OCI-LY1 (cell line): ENCODE measurements at regions not wholly inside any gene's neighbourhood (a gene's known extent, or its start where the extent isn't known, plus 50 kb on each side); places are given as distances from the start of the nearest gene placed in this dataset.
A peak's percentile ranks its signal among the peaks of the same experiment; 100 is the strongest.

ENCODE experiments used
- H2AFZ ChIP-seq: fragments of 200-600 bp; sonication (generic), shearing (Covaris generic); 2 replicates; pipeline ENCODE4 v1.6.0; 2014; ENCODE audit warnings: antibody characterized with exemption, mild to moderate bottlenecking, low read length
- H3F3A ChIP-seq: fragments of 200-600 bp; sonication (generic), shearing (Covaris generic); 2 replicates; pipeline ENCODE4 v1.6.0; 2014; ENCODE audit warnings: mild to moderate bottlenecking, antibody characterized with exemption, low read length, moderate library complexity; ENCODE audit not compliant: insufficient read depth
- H3K27ac ChIP-seq: fragments of 200-600 bp; sonication (generic); 2 replicates; pipeline ENCODE4 v1.5.1; 2014; ENCODE audit warnings: low read length, mixed run types, mild to moderate bottlenecking, low read depth; ENCODE audit not compliant: poor library complexity, severe bottlenecking
- H3K27me3 ChIP-seq: fragments of 200-600 bp; sonication (generic); 2 replicates; pipeline ENCODE4 v1.6.0; 2014; ENCODE audit warnings: antibody characterized with exemption, mild to moderate bottlenecking, low read length, moderate library complexity; ENCODE audit not compliant: insufficient read depth
- H3K36me3 ChIP-seq: fragments of 200-600 bp; sonication (generic); 2 replicates; pipeline ENCODE4 v1.6.1; 2014; ENCODE audit warnings: mild to moderate bottlenecking, antibody characterized with exemption, low read length, moderate library complexity, mixed read lengths; ENCODE audit not compliant: insufficient read depth
- H3K4me1 ChIP-seq: fragments of 200-600 bp; sonication (generic); 2 replicates; pipeline ENCODE4 v1.5.1; 2014; ENCODE audit warnings: mild to moderate bottlenecking, low read length, moderate library complexity; ENCODE audit not compliant: insufficient read depth, severe bottlenecking
- H3K4me2 ChIP-seq: fragments of 200-600 bp; sonication (generic), shearing (Covaris generic); 2 replicates; pipeline ENCODE4 v1.6.1; 2014; ENCODE audit warnings: low read length
- H3K4me3 ChIP-seq: fragments of 200-600 bp; sonication (generic); 2 replicates; pipeline ENCODE4 v1.5.1; 2014; ENCODE audit warnings: low read length, low read depth, mild to moderate bottlenecking, mixed read lengths; ENCODE audit not compliant: poor library complexity, severe bottlenecking
- H3K79me2 ChIP-seq: fragments of 200-600 bp; shearing (Covaris generic); 2 replicates; pipeline ENCODE4 v1.6.1; 2016; ENCODE audit warnings: mixed run types, low read length, mixed read lengths; ENCODE audit not compliant: insufficient read depth
- H3K9ac ChIP-seq: fragments of 200-600 bp; sonication (generic), shearing (Covaris generic); 2 replicates; pipeline ENCODE4 v1.6.1; 2014; ENCODE audit warnings: mild to moderate bottlenecking, low read length, mixed read lengths
- H3K9me2 ChIP-seq: fragments of 200-600 bp; sonication (generic), shearing (Covaris generic); 2 replicates; pipeline ENCODE4 v1.6.1; 2014; ENCODE audit warnings: low read depth, mild to moderate bottlenecking, low read length, mixed read lengths
- H3K9me3 ChIP-seq: fragments of 200-600 bp; shearing (Covaris generic); 2 replicates; pipeline ENCODE4 v1.6.1; 2014; ENCODE audit warnings: low read length, mixed read lengths
- H4K20me1 ChIP-seq: fragments of 200-600 bp; sonication (generic), shearing (Covaris generic); 2 replicates; pipeline ENCODE4 v1.6.0; 2016; ENCODE audit warnings: mild to moderate bottlenecking, low read length; ENCODE audit not compliant: insufficient read depth
- CTCF ChIP-seq: fragments of 200-600 bp; sonication (generic), shearing (Covaris generic); IDR thresholded peaks from 2 replicates; pipeline ENCODE4 v1.5.1; 2017; ENCODE audit warnings: mild to moderate bottlenecking, antibody characterized with exemption, low read length, moderate library complexity, mixed read lengths
- EZH2 ChIP-seq: fragments of 200-600 bp; sonication (generic), shearing (Covaris generic); IDR thresholded peaks from 2 replicates; pipeline ENCODE4 v1.8.0; 2017; ENCODE audit warnings: borderline replicate concordance, mixed run types, mild to moderate bottlenecking, antibody characterized with exemption, low read length, moderate library complexity, mixed read lengths

GRCh38 chr19:30696514-30696913 is 324.3 kb downstream of the ZNF536 start:
- no peak overlapping the region for H3K27ac ChIP-seq

DNA sequence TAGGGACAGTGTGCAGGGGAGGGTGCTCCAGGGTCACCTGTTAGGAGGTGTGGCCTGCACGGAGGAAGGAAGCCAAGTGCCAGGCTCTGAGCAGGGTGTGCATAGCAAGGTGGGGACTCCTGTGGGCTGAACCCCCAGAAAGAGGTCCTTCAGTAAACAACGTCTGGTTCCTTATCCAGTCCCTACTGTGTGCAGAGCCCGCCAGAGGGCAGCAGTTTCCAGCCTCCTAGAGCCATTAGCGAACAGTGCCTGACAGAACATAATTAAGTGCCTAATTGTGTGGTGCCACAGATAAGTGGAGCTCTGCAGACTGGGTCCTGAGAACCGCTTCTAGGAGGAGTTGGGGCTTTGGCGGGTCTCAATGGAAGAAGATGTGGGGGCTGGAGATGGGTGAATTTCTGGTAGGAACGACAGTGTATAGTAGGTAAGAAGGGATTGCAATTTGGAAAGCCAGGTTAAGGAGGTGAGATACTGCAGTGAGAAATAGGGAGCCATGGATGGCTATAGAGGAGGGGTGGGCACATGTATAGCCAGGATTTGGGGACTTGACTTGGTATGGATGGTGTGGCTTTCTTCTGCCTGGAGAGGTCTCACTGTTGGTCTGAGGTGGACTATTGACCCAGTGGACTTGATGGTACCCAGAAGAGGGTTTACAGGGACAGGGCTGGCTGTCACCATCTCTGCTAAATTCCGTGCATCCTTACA is 323.1 kb downstream of the ZNF536 start:
- H3K4me2 ChIP-seq: no peak overlapping the region
- no peaks in the 10 kb centered on the region for H3F3A ChIP-seq
- no peak overlapping the region for H3K27ac ChIP-seq
- no peaks in the 10 kb centered on the region for H3K79me2 ChIP-seq
- TF ChIP-seq EZH2 (no peak), CTCF (peak; percentile 32)
- no peaks in the 10 kb centered on the region for H4K20me1 ChIP-seq
- H3K27me3 ChIP-seq: no peaks in the 10 kb centered on the region
- no peak overlapping the region for H3K9ac ChIP-seq
- H3K9me3 ChIP-seq: no peaks in the 10 kb centered on the region
- H3K36me3 ChIP-seq: no peaks in the 10 kb centered on the region
- H3K9me2 ChIP-seq: no peaks in the 10 kb centered on the region
- no peak overlapping the region for H2AFZ ChIP-seq
- H3K4me3 ChIP-seq: no peak overlapping the region
- no peaks in the 10 kb centered on the region for H3K4me1 ChIP-seq

More at GRCh38 chr19:30696514-30696913, 324.3 kb downstream of the ZNF536 start:
- no peaks in the 10 kb centered on the region for H3K36me3 ChIP-seq
- no peaks in the 10 kb centered on the region for H3K9me2 ChIP-seq
- no peak overlapping the region for H3K4me3 ChIP-seq
- H3K9me3 ChIP-seq: no peaks in the 10 kb centered on the region
- H3K4me1 ChIP-seq: no peaks in the 10 kb centered on the region
- no peaks in the 10 kb centered on the region for H3F3A ChIP-seq
- H3K79me2 ChIP-seq: no peaks in the 10 kb centered on the region
- H3K9ac ChIP-seq: no peak overlapping the region
- H3K27me3 ChIP-seq: no peaks in the 10 kb centered on the region
- no peak overlapping the region for H2AFZ ChIP-seq
- TF ChIP-seq EZH2: no peak
- peak; percentile 52; the same call in 1 of the 2 replicates for TF ChIP-seq CTCF
- no peaks in the 10 kb centered on the region for H4K20me1 ChIP-seq
- H3K4me2 ChIP-seq: no peak overlapping the region

DNA sequence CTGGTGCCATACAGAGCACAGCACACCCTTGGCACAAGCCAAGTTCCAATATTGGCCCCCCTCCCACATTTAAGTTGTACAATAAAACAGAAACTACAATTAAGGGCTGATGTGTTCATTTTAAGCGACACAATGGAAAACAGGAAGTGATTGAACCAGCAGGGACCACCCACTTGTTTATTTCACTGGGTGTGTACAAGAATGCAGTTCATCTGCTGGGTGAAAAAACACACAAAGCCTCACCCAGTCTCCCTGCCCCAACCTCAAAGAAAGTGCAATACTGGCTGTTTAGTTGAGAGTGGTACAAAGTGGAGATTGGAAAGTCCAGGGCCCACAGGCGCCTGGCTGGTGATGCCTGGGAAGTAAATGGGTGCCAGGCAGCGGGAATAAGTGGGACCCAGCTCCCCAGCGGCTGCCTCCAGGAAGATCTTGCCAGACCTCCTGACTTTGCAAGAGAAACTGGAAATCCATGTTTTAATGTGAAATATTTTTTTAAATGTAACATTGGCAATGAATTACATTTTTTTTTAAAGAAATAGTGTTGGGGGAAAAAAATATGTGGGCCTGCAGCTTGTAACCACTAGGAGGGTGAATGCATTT is 322.1 kb downstream of the ZNF536 start:
- no peaks in the 10 kb centered on the region for H3K9me3 ChIP-seq
- H3K27me3 ChIP-seq: no peaks in the 10 kb centered on the region
- H3K4me3 ChIP-seq: no peak overlapping the region
- H2AFZ ChIP-seq: no peak overlapping the region
- no peaks in the 10 kb centered on the region for H3K9me2 ChIP-seq
- H3K4me1 ChIP-seq: no peaks in the 10 kb centered on the region
- no peak overlapping the region for H3K4me2 ChIP-seq
- H3K79me2 ChIP-seq: no peaks in the 10 kb centered on the region
- no peaks in the 10 kb centered on the region for H3F3A ChIP-seq
- TF ChIP-seq EZH2 (no peak), CTCF (no peak)
- no peaks in the 10 kb centered on the region for H4K20me1 ChIP-seq
- no peak overlapping the region for H3K27ac ChIP-seq
- H3K36me3 ChIP-seq: no peaks in the 10 kb centered on the region
- no peak overlapping the region for H3K9ac ChIP-seq
